HG03097 (cell line): ENCODE measurements at regions not wholly inside any gene's neighbourhood (a gene's known extent, or its start where the extent isn't known, plus 50 kb on each side); places are given as distances from the start of the nearest gene placed in this dataset.
"Not testable (repeated sequence)": the region's sequence is repeated elsewhere in the genome, so short reads cannot be mapped to it uniquely, and the experiment has no call there.

Experiments
- ATAC-seq: cut with Tn5 transposase; IDR thresholded peaks from one replicate; pipeline ENCODE4 v1.9.1; 2021; ENCODE audit not compliant: unreplicated experiment, low FRiP score

DNA sequence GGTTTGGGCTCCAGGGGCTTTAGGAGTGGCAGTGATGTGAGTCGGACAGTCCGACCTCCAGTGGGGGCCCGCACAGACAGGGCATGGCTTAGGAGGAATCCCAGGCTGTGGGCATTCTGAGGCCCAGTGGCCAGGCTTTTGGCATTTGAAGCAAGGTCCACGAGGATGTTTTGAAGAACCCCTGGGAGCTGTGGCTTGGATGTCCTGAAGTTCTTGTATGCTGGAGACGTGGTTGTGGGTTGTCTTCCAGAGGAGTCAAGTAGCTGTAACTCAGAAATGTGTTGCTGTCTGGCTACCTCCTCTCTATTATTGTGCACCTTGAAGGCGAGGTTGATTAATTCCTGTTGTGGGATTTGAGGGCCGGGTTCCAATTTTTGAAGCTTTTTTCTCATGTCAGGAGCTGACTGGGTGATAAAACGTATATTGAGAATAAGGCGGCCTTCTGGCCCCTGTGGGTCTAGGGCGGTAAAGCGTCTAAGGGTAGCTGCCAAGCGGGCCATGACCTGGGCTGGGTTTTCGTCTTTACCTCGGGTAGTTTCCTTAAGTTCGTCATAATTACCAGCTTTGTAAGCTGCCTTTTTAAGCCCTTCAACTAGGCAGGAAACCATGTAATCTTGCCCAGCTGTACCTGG lies 67.3 kb upstream of the EZR start:
- ATAC-seq, result not testable (repeated sequence)

DNA sequence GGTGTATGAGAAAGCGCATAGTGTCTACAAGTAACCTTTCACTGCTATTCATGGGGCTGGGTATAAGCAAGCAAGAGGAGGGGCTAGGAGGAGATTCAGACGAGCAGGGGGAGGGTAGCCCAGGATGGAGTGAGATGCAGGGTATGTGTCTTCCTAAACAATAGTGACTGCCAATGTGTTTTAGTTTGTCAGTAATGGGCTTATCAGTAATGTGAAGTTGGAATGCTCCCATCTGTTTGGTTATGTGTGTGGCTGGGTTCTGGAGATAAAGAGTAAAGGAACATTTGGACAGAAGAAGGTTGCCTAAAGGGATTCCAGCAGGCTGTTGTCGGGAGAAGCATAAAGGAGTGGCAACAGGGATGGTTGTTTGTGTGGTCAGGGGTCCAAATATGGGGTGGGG lies 62.7 kb upstream of the EZR start:
- not testable (repeated sequence) for ATAC-seq

DNA sequence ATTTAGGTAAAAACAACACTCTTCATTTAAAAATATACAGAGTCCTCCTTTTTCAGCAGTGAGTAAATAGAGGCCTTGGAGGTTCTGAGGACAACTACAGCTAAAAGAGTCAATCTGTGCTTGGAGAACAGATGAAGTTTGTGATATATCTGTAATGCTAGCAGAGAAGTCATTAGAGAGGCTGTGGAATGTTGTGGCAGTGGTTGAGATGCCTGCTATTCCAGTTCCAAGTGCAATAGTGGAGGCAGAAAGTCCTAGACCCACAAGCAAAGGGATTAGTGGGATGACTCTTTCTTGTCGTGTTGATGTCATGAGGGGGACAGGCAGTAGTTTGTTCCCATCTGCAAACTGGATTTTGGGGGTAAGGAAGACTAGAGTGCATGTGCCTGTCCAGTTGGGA lies 62.1 kb upstream of the EZR start:
- not testable (repeated sequence) for ATAC-seq

DNA sequence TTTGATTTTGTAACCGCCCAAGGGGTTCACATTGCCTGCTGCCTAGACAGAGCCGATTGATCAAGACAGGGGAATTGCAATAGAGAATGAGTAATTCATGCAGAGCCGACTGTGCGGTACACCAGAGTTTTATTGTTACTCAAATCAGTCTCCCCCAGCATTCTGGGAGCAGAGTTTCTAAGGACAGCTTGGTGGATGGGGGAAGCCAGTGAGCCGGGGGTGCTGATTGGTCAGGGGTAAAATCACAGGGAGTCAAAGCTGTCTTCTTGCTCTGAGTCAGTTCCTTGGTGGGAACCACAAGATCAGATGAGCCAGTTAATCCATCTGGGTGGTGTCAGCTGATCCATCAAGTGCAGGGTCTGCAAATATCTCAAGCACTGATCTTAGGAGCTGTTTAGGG lies 60.0 kb upstream of the EZR start:
- no peak for ATAC-seq

DNA sequence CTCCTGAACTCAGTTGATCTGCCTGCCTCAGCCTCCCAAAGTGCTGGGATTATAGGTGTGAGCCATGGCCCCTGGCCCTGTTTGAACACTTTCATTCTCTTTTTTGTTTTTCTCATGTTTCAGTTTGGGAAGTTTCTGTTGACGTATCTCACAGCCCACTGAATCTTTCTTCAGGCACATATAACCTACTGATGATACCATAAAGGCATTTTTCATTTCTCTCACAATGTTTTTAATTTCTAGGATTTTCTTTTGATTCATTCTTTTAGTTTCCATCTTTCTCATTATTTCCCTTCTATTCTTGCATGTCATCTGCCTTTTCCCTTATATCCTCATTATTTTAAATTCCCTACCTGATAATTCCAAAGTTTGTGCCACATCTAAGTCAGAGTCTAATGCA lies 58.5 kb upstream of the EZR start:
- no peak for ATAC-seq

DNA sequence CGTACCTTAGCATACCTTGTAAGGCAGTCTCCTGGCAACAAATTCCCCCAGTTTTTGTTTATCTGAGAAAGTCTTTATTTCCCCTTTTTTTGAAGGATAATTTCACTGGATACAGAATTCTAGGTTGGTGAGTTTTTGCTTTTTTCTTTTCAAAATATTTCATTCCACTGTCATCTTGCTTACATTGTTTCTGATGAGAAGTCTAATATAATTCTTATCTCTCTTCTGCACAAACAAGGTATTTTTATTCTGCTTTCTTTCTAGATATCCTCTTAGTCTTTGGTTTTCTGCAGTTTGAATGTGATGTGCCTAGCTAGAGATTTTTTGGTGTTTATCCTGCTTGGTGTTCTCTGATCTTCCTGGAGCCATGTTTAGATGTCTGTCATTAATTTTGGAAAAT lies 57.7 kb upstream of the EZR start:
- ATAC-seq, result no peak

DNA sequence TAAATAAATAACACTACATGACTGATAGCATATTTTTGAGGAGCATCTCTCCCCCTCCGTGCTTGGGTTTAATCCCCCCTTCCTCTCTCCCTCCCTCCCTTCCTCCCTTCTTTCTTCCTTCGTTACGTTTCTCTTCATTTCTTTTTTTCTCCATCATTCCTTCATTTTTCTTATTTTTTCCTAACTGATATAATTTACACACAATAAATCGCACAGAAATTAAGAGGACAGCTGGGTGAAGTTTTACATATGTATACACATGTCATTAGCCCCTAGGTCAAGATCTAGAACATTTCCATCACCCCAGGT lies 51.4 kb upstream of the EZR start:
- ATAC-seq, result no peak

DNA sequence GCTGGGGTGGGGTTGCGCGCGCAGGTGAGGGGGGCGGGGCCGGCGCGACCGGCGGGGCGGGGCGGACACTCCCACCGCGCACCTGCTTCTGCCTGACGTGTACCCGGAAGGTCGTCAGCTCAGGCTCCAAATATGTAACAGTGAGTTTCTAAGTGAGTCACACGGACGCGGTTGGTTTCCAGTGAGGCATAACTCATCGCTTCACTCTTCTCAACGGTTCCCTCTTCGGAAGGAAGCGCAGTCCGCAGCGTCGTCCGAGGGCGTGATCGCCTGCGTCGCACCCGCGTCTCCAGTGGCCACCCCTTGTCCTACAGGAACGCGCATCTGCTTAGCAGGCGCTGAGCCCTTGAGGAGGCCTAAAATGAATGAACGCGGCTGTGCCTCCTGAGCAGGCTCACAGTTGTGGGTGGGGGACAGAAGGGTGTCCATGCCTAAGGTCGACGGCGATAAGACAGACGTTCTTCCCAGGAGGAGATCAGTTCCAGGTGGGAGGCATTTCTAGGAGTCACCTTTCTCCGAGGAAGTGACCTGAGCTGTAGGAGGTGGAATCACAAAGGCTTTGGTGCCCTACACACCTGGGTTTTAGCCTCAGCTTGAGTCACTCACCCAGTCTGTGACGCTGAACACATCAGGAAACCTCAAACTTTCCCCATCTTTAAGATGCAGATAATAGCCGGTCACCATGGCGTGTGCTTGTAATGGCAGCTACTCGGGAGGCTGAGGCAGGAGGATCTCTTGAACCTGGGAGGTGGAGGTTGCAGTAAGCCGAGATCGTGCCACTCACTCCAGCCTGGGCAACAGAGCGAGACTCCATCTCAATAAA lies 50.9 kb upstream of the EZR start:
- peak; percentile 92 for ATAC-seq

DNA sequence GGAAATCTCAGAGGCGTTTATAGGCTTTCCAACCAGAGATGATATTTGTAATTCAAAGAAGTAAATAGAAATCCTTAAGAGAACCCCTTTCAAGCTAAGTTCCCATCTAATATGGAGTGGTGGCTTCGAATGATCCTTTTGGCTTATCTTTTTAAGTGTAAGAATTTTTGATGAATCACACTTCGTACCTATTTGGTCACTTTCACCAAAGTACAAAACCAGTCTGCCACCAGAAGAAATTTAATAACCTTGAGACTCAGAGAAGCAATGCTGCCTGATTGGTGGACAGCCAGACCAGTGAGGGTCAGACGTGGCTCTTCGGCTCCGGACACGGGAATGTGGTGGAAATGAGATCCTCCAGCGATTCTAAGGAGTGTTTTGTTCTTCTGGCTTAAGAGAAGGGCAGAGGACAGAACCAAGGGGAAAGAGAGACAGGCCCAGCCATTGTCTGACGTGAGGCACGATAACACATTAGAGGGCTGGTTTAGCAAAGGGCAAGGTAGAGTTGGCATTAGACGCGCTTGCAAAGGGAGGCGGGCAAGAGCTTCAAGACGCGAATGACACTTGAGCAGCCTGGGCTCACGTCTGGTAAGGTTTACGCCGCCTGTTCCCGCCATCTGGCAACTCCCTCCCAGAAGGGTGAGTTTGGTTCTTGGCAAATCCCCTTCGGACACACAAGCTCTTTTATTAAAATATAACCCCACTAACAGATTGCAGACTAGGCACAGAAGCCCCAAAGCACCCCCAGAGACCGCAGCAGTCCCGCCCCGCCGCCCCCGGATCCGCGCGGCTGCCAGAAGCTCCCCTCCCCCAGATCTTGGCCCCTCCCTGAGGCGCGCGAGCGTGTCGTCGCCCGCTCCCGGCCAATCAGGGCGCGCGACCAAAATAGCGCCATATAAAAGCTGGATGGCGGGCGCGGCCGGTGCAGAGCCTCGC lies 50.0 kb upstream of the EZR start:
- ATAC-seq, result peak; percentile 74
